ENCODE measurements at regions not wholly inside any gene's neighbourhood (a gene's known extent, or its start where the extent isn't known, plus 50 kb on each side); places are given as distances from the start of the nearest gene placed in this dataset.

DNA sequence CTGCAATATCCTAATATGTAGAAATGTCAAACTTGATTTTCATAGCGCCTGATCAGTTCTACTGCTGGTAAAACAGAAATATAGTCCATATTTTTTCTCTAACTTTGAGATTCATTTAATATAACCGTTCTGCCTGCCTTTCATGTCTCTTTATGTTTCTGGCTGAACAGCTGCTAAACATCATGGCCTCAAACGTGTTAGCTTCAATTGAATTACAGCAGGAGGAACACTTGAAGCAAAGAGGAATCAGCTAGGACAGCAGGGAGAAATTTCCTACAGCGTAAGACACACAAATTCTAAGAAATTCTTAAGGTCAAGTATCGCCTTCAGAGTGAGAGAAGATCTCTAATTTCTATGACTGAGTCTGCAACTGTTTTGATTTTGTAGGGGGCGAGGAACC lies 433.2 kb downstream of the FBXO15 start:
- intact Hi-C loops (cut with DNase I) = no loop called here
- 65 to 70% methylated on average over 6 of the region's 6 CpGs for WGBS, 2 donors
- Histone ChIP-seq H3K4me1 (no peaks in the 10 kb centered on the region), H3K36me3 (no peaks in the 10 kb centered on the region), H3K27me3 (no peaks in the 10 kb centered on the region), H3K27ac (no peak overlapping the region), H3K4me3 (no peak overlapping the region), H3K9me3 (no peaks in the 10 kb centered on the region)
- DNase-seq = no peak
- TF ChIP-seq EP300 (IDR thresholded peaks at IDR 0.05) = no peak
- no peak for TF ChIP-seq POLR2AphosphoS5 (IDR thresholded peaks at IDR 0.05)
- no peak for TF ChIP-seq POLR2A (IDR thresholded peaks at IDR 0.05)
- TF ChIP-seq, protein P1, sequence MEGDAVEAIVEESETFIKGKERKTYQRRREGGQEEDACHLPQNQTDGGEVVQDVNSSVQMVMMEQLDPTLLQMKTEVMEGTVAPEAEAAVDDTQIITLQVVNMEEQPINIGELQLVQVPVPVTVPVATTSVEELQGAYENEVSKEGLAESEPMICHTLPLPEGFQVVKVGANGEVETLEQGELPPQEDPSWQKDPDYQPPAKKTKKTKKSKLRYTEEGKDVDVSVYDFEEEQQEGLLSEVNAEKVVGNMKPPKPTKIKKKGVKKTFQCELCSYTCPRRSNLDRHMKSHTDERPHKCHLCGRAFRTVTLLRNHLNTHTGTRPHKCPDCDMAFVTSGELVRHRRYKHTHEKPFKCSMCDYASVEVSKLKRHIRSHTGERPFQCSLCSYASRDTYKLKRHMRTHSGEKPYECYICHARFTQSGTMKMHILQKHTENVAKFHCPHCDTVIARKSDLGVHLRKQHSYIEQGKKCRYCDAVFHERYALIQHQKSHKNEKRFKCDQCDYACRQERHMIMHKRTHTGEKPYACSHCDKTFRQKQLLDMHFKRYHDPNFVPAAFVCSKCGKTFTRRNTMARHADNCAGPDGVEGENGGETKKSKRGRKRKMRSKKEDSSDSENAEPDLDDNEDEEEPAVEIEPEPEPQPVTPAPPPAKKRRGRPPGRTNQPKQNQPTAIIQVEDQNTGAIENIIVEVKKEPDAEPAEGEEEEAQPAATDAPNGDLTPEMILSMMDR (IDR thresholded peaks at IDR 0.05) = no peak

DNA sequence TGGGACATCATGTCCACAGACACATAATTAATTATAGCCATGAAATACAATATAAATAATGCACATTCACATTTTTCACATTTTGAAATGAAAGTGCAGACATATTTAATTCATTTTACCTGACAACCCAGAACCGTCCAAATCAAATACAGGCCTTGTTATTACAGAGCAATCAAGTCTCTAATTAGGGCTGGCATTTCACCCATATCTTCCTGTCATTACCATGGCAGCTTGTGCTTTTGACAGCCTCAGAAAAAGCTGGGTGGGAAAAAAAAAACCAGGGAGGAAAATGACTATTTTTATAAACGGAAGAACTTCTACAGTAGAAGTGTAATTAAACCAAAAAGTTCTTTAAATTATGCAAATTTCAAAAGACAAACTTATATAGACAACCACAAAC lies 436.4 kb downstream of the FBXO15 start:
- no peaks in the 10 kb centered on the region for H3K36me3 ChIP-seq
- 49 to 70% methylated on average over 2 of the region's 2 CpGs for WGBS, 2 donors
- no peaks in the 10 kb centered on the region for H3K4me1 ChIP-seq
- no peaks in the 10 kb centered on the region for H3K9me3 ChIP-seq
- no peak overlapping the region for H3K4me3 ChIP-seq
- TF ChIP-seq POLR2A (IDR thresholded peaks at IDR 0.05) (no peak), EP300 (IDR thresholded peaks at IDR 0.05) (no peak)
- TF ChIP-seq, protein P1 (IDR thresholded peaks at IDR 0.05) = no peak
- H3K27ac ChIP-seq = no peak overlapping the region
- intact Hi-C loops (cut with DNase I) = no loop called here
- no peaks in the 10 kb centered on the region for H3K27me3 ChIP-seq
- no peak for DNase-seq

DNA sequence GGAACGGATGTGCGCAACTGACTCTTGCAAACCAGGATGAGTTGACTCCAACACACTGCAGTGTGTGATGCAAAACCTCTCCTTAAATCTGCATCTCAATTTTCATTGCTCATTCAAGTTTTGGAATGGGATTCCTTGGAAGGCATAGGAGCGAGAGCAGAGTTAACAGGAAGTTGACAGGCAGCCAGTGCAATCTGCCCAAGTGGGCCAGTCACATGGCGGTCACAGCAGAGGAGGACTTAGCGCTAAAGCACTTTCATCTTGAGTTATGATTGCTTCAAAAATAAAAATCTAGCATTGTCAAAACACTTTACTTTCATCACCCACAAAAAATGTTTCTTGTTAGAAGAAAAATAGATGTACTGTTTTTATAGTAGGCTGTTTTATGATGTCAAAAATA lies 439.0 kb downstream of the FBXO15 start:
- H3K4me1 ChIP-seq = no peaks in the 10 kb centered on the region
- DNase-seq = no peak
- WGBS, 2 donors = 90 to 93% methylated on average over 5 of the region's 5 CpGs
- H3K4me3 ChIP-seq = no peak overlapping the region
- no peaks in the 10 kb centered on the region for H3K27me3 ChIP-seq
- H3K27ac ChIP-seq = no peak overlapping the region
- intact Hi-C loops (cut with DNase I) = no loop called here
- no peaks in the 10 kb centered on the region for H3K9me3 ChIP-seq
- TF ChIP-seq POLR2A (IDR thresholded peaks at IDR 0.05) = no peak
- TF ChIP-seq POLR2AphosphoS5 (IDR thresholded peaks at IDR 0.05) = no peak
- TF ChIP-seq EP300 (IDR thresholded peaks at IDR 0.05) = no peak
- TF ChIP-seq, protein P1 (IDR thresholded peaks at IDR 0.05) = no peak
- no peaks in the 10 kb centered on the region for H3K36me3 ChIP-seq

DNA sequence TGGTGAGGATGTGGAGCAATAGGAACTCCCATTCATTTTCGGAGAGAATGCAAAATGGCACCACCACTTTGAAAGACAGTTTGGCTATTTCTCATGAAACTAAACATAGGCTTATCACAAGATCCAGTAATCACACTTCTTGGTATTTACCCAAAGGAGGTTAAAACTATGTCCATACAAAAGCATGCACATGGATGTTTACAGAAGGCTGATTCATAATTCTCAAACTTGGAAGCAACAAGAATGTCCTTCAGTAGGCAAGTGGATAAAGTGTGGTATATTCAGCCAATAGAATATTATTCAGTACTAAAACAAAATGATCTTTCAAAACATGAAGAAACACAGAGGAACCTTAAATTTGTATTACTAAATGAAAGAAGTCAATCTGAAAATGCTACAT lies 440.6 kb downstream of the FBXO15 start:
- 89 to 97% methylated on average over 1 of the region's 1 CpG for WGBS, 2 donors
- TF ChIP-seq POLR2A (IDR thresholded peaks at IDR 0.05) = no peak
- TF ChIP-seq POLR2AphosphoS5 (IDR thresholded peaks at IDR 0.05) = no peak
- TF ChIP-seq EP300 (IDR thresholded peaks at IDR 0.05) = no peak
- TF ChIP-seq, protein P1 (IDR thresholded peaks at IDR 0.05) = no peak
- Histone ChIP-seq H3K27me3 (no peaks in the 10 kb centered on the region), H3K9me3 (no peaks in the 10 kb centered on the region), H3K27ac (no peak overlapping the region), H3K4me3 (no peak overlapping the region), H3K4me1 (no peaks in the 10 kb centered on the region), H3K36me3 (no peaks in the 10 kb centered on the region)
- DNase-seq = no peak
- intact Hi-C loops (cut with DNase I) = no loop called here

DNA sequence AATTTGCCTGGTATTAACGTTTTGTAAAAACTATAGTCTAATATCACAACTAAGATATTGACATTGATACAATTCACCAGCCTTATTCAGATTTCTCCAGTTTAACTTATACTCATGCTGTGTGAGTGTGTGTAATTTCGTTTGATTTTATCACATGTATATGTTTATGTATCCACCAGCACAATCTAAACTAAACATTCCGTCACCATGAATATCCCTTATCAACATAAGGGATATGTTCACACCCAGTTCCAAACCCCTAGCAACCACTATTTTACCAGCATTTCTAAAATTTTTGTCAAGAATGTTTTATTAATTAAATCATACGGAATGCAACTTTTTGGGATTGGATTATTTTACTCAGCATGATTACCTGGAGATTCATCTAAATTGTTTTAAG lies 450.3 kb downstream of the FBXO15 start:
- no peak overlapping the region for H3K4me3 ChIP-seq
- H3K4me1 ChIP-seq = no peaks in the 10 kb centered on the region
- H3K9me3 ChIP-seq = no peaks in the 10 kb centered on the region
- no peaks in the 10 kb centered on the region for H3K36me3 ChIP-seq
- DNase-seq = no peak
- intact Hi-C loops (cut with DNase I) = no loop called here
- no peak overlapping the region for H3K27ac ChIP-seq
- H3K27me3 ChIP-seq = no peaks in the 10 kb centered on the region
- 48 to 71% methylated on average over 4 of the region's 4 CpGs for WGBS, 2 donors
- TF ChIP-seq, protein P1 (IDR thresholded peaks at IDR 0.05) = no peak
- TF ChIP-seq POLR2AphosphoS5 (IDR thresholded peaks at IDR 0.05) = no peak
- TF ChIP-seq EP300 (IDR thresholded peaks at IDR 0.05) = no peak
- no peak for TF ChIP-seq POLR2A (IDR thresholded peaks at IDR 0.05)
